HepG2 (cell line): ENCODE measurements at regions not wholly inside any gene's neighbourhood (a gene's known extent, or its start where the extent isn't known, plus 50 kb on each side); places are given as distances from the start of the nearest gene placed in this dataset.

Experiments used
- ATAC-seq: fragments of 200-7000 bp; cut with Tn5 transposase; 3 replicates; pipeline ENCODE4 v1.9.1; 2020; ENCODE audit warnings: mild to moderate bottlenecking, moderate library complexity
- BruUV-seq: library from RNA; stranded (reverse); fragments of 400-500 nt; replicated peaks from 2 replicates; lab custom pipeline; 2021; lab: Mats Ljungman, UMichigan
- CTCF ChIA-PET: fragments of 300-600 bp; formaldehyde crosslinking; extraction: SDS; loops from one replicate; lab custom pipeline; 2021; ENCODE audit warnings: low total read pairs, inconsistent platforms, low intra/inter-chr PET ratio; lab: Yijun Ruan, JAX
- POLR2A ChIA-PET: fragments of 350-600 bp; sonication (Branson Sonifier 250); formaldehyde crosslinking; loops from one replicate; lab custom pipeline; 2020; ENCODE audit warnings: antibody characterized with exemption, inconsistent platforms; lab: Yijun Ruan, JAX
- DNase-seq: peaks from one replicate; pipeline ENCODE4 v3.0.0-alpha.2; 2015; ENCODE audit warnings: low spot score
- FAIRE-seq: peaks from 3 replicates; lab custom pipeline; 2011; peaks lifted over from hg19 to GRCh38; lab: Jason Lieb, UNC
- H2AFZ ChIP-seq: one replicate; pipeline ENCODE4 v1.6.1; 2011; ENCODE audit warnings: low read length, inconsistent platforms
- H3K27ac ChIP-seq: fragments of 300-600 bp; 3 replicates; pipeline ENCODE4 v1.8.0; 2011; ENCODE audit warnings: mixed run types, mild to moderate bottlenecking, mixed read lengths, low read length, inconsistent platforms; ENCODE audit not compliant: insufficient read depth; ENCODE audit errors: extremely low read length
- H3K27me3 ChIP-seq, 2 experiments: fragments of 200-600 bp in 1 of 2; 2 replicates in 1 of 2; 3 replicates in 1 of 2; pipeline versions ENCODE4 v1.6.0 to v1.8.0; 2011; ENCODE audit warnings: low read length in 2 of 2, mild to moderate bottlenecking in 2 of 2, moderate library complexity in 2 of 2, inconsistent platforms in 1 of 2; ENCODE audit not compliant: insufficient read depth in 2 of 2, control insufficient read depth in 1 of 2
- H3K36me3 ChIP-seq, 2 experiments: fragments of 200-600 bp in 1 of 2; replicated peaks in 1 of 2; 2 replicates in 1 of 2; 3 replicates in 1 of 2; pipeline versions ENCODE4 v1.5.1 to v1.8.0; 2011; ENCODE audit warnings: low read length in 2 of 2, inconsistent platforms in 1 of 2; ENCODE audit not compliant: insufficient read depth in 2 of 2, control insufficient read depth in 1 of 2
- H3K4me1 ChIP-seq: 2 replicates; pipeline ENCODE4 v1.5.1; 2012; ENCODE audit warnings: low read length, inconsistent platforms; ENCODE audit not compliant: insufficient read depth
- H3K4me2 ChIP-seq: 2 replicates; pipeline ENCODE4 v1.6.0; 2011; ENCODE audit warnings: low read depth, low read length, inconsistent platforms
- H3K4me3 ChIP-seq, 3 experiments: fragments of 200-600 bp in 1 of 3; sonication (generic), shearing (Covaris generic) in 1 of 3; replicated peaks in 1 of 3; 2 replicates each; pipeline ENCODE4 v1.5.1; 2011 to 2016; ENCODE audit warnings: low read length in 3 of 3, inconsistent platforms in 2 of 3, low read depth in 2 of 3, mild to moderate bottlenecking in 2 of 3, control low read depth in 1 of 3, mixed read lengths in 1 of 3; ENCODE audit not compliant: insufficient read depth in 1 of 3
- H3K79me2 ChIP-seq: one replicate; pipeline ENCODE4 v1.6.1; 2011; ENCODE audit warnings: low read length, inconsistent platforms; ENCODE audit not compliant: insufficient read depth
- H3K9ac ChIP-seq: 2 replicates; pipeline ENCODE4 v1.6.0; 2011; ENCODE audit warnings: mild to moderate bottlenecking, low read depth, low read length, inconsistent platforms; ENCODE audit not compliant: insufficient read depth
- H3K9me3 ChIP-seq: 2 replicates; pipeline ENCODE4 v1.5.1; 2012; ENCODE audit warnings: mild to moderate bottlenecking, low read length
- H4K20me1 ChIP-seq: 2 replicates; pipeline ENCODE4 v1.6.0; 2011; ENCODE audit warnings: inconsistent platforms, mild to moderate bottlenecking, low read length, moderate library complexity; ENCODE audit not compliant: insufficient read depth
- ARHGAP35 ChIP-seq: sonication (generic); formaldehyde crosslinking; IDR thresholded peaks from 2 replicates; pipeline ENCODE4 v1.9.0; 2022; ENCODE audit warnings: mild to moderate bottlenecking, inconsistent platforms, moderate library complexity, missing genetic modification reagents, borderline replicate concordance
- CC2D1A ChIP-seq: sonication (generic); formaldehyde crosslinking; IDR thresholded peaks from 2 replicates; pipeline ENCODE4 v1.8.1; 2023; ENCODE audit warnings: mild to moderate bottlenecking, missing genetic modification reagents
- CEBPB ChIP-seq: IDR thresholded peaks from 2 replicates; pipeline ENCODE4 v1.6.1; 2011; ENCODE audit warnings: low read depth, low read length, improper control_type of control experiment, borderline replicate concordance
- HOXA3 ChIP-seq: sonication (generic); formaldehyde crosslinking; IDR thresholded peaks from 2 replicates; pipeline ENCODE4 v1.5.0; 2020; ENCODE audit warnings: missing genetic modification reagents
- MEIS2 ChIP-seq: sonication (generic); formaldehyde crosslinking; IDR thresholded peaks from 2 replicates; pipeline ENCODE4 v1.9.0; 2021; ENCODE audit warnings: mild to moderate bottlenecking, missing genetic modification reagents
- REST ChIP-seq, 2 experiments: IDR thresholded peaks; 2 replicates each; pipeline ENCODE4 v1.6.1; 2011 to 2012; ENCODE audit warnings: low read length in 2 of 2, borderline replicate concordance in 1 of 2, low read depth in 1 of 2, mild to moderate bottlenecking in 1 of 2, moderate library complexity in 1 of 2
- TBX3 ChIP-seq: fragments of 450-650 bp; IDR thresholded peaks from 2 replicates; pipeline ENCODE4 v1.6.1; 2017; ENCODE audit warnings: antibody characterized with exemption, mild to moderate bottlenecking, inconsistent platforms, borderline replicate concordance
- YY1 ChIP-seq: IDR thresholded peaks from 2 replicates; pipeline ENCODE4 v1.6.1; 2011; ENCODE audit warnings: low read length, low read depth, moderate library complexity, mild to moderate bottlenecking; ENCODE audit not compliant: insufficient read depth, insufficient replicate concordance
- ZBTB46 ChIP-seq: sonication (generic); formaldehyde crosslinking; IDR thresholded peaks from 2 replicates; pipeline ENCODE4 v1.4.0; 2020; ENCODE audit warnings: mild to moderate bottlenecking, missing genetic modification reagents, borderline replicate concordance
- ZNF230 ChIP-seq: sonication (generic); formaldehyde crosslinking; IDR thresholded peaks from 2 replicates; pipeline ENCODE4 v1.4.0; 2020; ENCODE audit warnings: mild to moderate bottlenecking, missing genetic modification reagents
- ZNF607 ChIP-seq: sonication (generic); formaldehyde crosslinking; IDR thresholded peaks from 2 replicates; pipeline ENCODE4 v1.5.1; 2020; ENCODE audit warnings: missing genetic modification reagents, mild to moderate bottlenecking, borderline replicate concordance
- WGBS: methylation state at CpG from one replicate; pipeline ENCODE4 v1.1.6; 2017; ENCODE audit warnings: low lambda C conversion rate; 5-methylcytosine and 5-hydroxymethylcytosine counted together
- in situ Hi-C: cut with HindIII; loops from 2 replicates; pipeline ENCODE4 v1.10.0; 2017; ENCODE audit warnings: low pct_unique_long_range_greater_than_20kb; ENCODE audit not compliant: extremely low pct_ligation_motif_present
- intact Hi-C: fragments of 100-400 bp; cut with micrococcal nuclease; formaldehyde crosslinking; loops from one replicate; pipeline ENCODE4 v1.10.0; 2022; ENCODE audit not compliant: unreplicated experiment
- TF ChIP-seq, protein P1 (sequence below): sonication (generic); formaldehyde crosslinking; IDR thresholded peaks from 2 replicates; pipeline ENCODE4 v1.8.0; 2022; ENCODE audit warnings: missing genetic modification reagents, mild to moderate bottlenecking, inconsistent platforms, borderline replicate concordance

- TF ChIP-seq ZNF230 (CRISPR knock-in tag) (no peak), CEBPB (peak; percentile 57)
- in situ Hi-C loops = no loop called here
- WGBS = 6% methylated on average over 3 of the region's 3 CpGs
- Histone ChIP-seq H3K4me1 (no peaks in the 10 kb centered on the region), H3K79me2 (no peaks in the 10 kb centered on the region), H3K4me3 (no peak overlapping the region), H3K36me3 (no peaks in the 10 kb centered on the region), H3K9me3 (no peaks in the 10 kb centered on the region), H3K4me2 (no peak overlapping the region), H3K27ac (no peak overlapping the region), H3K27me3 (no peaks in the 10 kb centered on the region), H2AFZ (no peak overlapping the region), H4K20me1 (no peaks in the 10 kb centered on the region), H3K9ac (no peak overlapping the region)
- no TSS peak for BruUV-seq
- intact Hi-C loops = no loop called here
- DNase-seq (no peak), ATAC-seq (no peak), FAIRE-seq (no peak)
- CTCF ChIA-PET = no interaction called here
- POLR2A ChIA-PET = no interaction called here
These were observed 437.9 kb downstream of the KLF5 start for GRCh38 chr13:73496711-73497110.

- no peak for DNase-seq
- ChIA-PET CTCF (no interaction called here), POLR2A (no interaction called here)
- H3K79me2 ChIP-seq = no peaks in the 10 kb centered on the region
- no peak overlapping the region for H3K4me3 ChIP-seq
- no peak overlapping the region for H3K27ac ChIP-seq
- H3K36me3 ChIP-seq = no peaks in the 10 kb centered on the region
- H3K9ac ChIP-seq = no peak overlapping the region
- in situ Hi-C loops (no loop called here), intact Hi-C loops (no loop called here)
- WGBS = 0% methylated on average over 1 of the region's 1 CpG
- no peak overlapping the region for H2AFZ ChIP-seq
- no peaks in the 10 kb centered on the region for H3K9me3 ChIP-seq
- no peak overlapping the region for H3K4me2 ChIP-seq
- FAIRE-seq = no peak
- H4K20me1 ChIP-seq = no peaks in the 10 kb centered on the region
- no TSS peak for BruUV-seq
- H3K27me3 ChIP-seq = 0 out of 5 replicates have a peak, but pooled peaks cover 0 to 6% of the 10 kb centered on the region in 2 experiments
- H3K4me1 ChIP-seq = no peaks in the 10 kb centered on the region
- no peak for ATAC-seq
- TF ChIP-seq ZBTB46 (CRISPR knock-in tag) (no peak), YY1 (no peak), HOXA3 (CRISPR knock-in tag) (no peak), TBX3 (no peak), MEIS2 (no peak), ZNF607 (CRISPR knock-in tag) (no peak), ARHGAP35 (CRISPR knock-in tag) (no peak), CC2D1A (no peak), REST (IDR thresholded peaks at IDR 0.05; ENCODE audit: borderline replicate concordance in 1 of 2, low read depth in 1 of 2, low read length in 2 of 2) (no peak)
- TF ChIP-seq, protein P1, sequence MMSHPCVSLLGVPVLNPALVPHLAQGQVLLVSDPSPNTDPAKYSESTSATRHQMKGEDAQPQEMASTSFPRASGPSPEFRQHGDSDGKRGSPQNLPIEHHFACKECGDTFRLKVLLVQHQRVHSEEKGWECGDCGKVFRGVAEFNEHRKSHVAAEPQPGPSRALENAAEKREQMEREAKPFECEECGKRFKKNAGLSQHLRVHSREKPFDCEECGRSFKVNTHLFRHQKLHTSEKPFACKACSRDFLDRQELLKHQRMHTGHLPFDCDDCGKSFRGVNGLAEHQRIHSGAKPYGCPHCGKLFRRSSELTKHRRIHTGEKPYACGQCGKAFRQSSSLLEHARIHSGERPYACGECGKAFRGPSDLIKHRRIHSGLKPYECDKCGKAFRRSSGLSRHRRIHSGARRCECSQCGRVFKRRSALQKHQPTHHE (CRISPR knock-in tag) = no peak
These were observed 434.0 kb downstream of the KLF5 start for GRCh38 chr13:73492811-73493210.
